Mesenchymal stem cell (in vitro differentiated cells and primary cell): ENCODE measurements at regions not wholly inside any gene's neighbourhood (a gene's known extent, or its start where the extent isn't known, plus 50 kb on each side); places are given as distances from the start of the nearest gene placed in this dataset.
"Not testable (repeated sequence)": the region's sequence is repeated elsewhere in the genome, so short reads cannot be mapped to it uniquely, and the experiment has no call there.

Experiments used
- DNase-seq: peaks from one replicate; pipeline ENCODE4 v3.0.0-alpha.2; 2013
- H2AFZ ChIP-seq: one replicate; pipeline ENCODE4 v1.6.1; 2013; ENCODE audit warnings: low read depth, mild to moderate bottlenecking, control low read depth, inconsistent platforms, low read length, moderate library complexity
- H2AK5ac ChIP-seq: 2 replicates; pipeline ENCODE4 v1.6.1; 2013; ENCODE audit warnings: low read length, moderate library complexity, mild to moderate bottlenecking, inconsistent platforms; ENCODE audit not compliant: severe bottlenecking
- H2BK120ac ChIP-seq: one replicate; pipeline ENCODE4 v1.6.1; 2013; ENCODE audit warnings: low read depth, mild to moderate bottlenecking, inconsistent platforms, low read length, moderate library complexity
- H2BK12ac ChIP-seq, 2 experiments: one replicate each; pipeline ENCODE4 v1.6.1; 2013; ENCODE audit warnings: inconsistent platforms in 2 of 2, low read length in 2 of 2, mild to moderate bottlenecking in 2 of 2, moderate library complexity in 2 of 2, control low read depth in 1 of 2
- H2BK15ac ChIP-seq: one replicate; pipeline ENCODE4 v1.6.1; 2013; ENCODE audit warnings: mild to moderate bottlenecking, low read depth, inconsistent platforms; ENCODE audit not compliant: poor library complexity, severe bottlenecking
- H2BK5ac ChIP-seq: 2 replicates; pipeline ENCODE4 v1.6.1; 2013; ENCODE audit warnings: low read depth, mild to moderate bottlenecking, low read length, control low read depth, inconsistent platforms; ENCODE audit not compliant: poor library complexity, severe bottlenecking
- H3K14ac ChIP-seq, 2 experiments: one replicate each; pipeline ENCODE4 v1.6.1; 2013; ENCODE audit warnings: inconsistent platforms in 2 of 2, low read length in 2 of 2, control low read depth in 1 of 2, mild to moderate bottlenecking in 1 of 2, moderate library complexity in 1 of 2
- H3K18ac ChIP-seq, 2 experiments: one replicate each; pipeline ENCODE4 v1.6.1; 2013; ENCODE audit warnings: inconsistent platforms in 2 of 2, low read length in 2 of 2, control low read depth in 1 of 2, low read depth in 1 of 2, mild to moderate bottlenecking in 1 of 2
- H3K23ac ChIP-seq, 2 experiments: one replicate each; pipeline ENCODE4 v1.6.1; 2013; ENCODE audit warnings: inconsistent platforms in 2 of 2, low read length in 2 of 2, mild to moderate bottlenecking in 2 of 2, moderate library complexity in 2 of 2, control low read depth in 1 of 2
- H3K27ac ChIP-seq: 2 replicates; pipeline ENCODE4 v1.5.1; 2013; ENCODE audit warnings: mild to moderate bottlenecking, moderate library complexity, low read length, control low read depth, inconsistent platforms; ENCODE audit not compliant: poor library complexity, severe bottlenecking
- H3K27me3 ChIP-seq, 2 experiments: 2 replicates each; pipeline versions ENCODE4 v1.6.1 to v1.7.0; 2013; ENCODE audit warnings: low read length in 2 of 2, mild to moderate bottlenecking in 2 of 2, moderate library complexity in 2 of 2, control low read depth in 1 of 2, inconsistent platforms in 1 of 2; ENCODE audit not compliant: control insufficient read depth in 1 of 2, insufficient read depth in 1 of 2
- H3K36me3 ChIP-seq, 2 experiments: 2 replicates each; pipeline versions ENCODE4 v1.6.1 to v1.7.0; 2013; ENCODE audit warnings: low read length in 2 of 2, control low read depth in 1 of 2, inconsistent platforms in 1 of 2, low read depth in 1 of 2, mild to moderate bottlenecking in 1 of 2; ENCODE audit not compliant: insufficient read depth in 2 of 2, control insufficient read depth in 1 of 2
- H3K4ac ChIP-seq, 2 experiments: one replicate each; pipeline ENCODE4 v1.6.1; 2013; ENCODE audit warnings: inconsistent platforms in 2 of 2, low read length in 2 of 2, mild to moderate bottlenecking in 2 of 2, moderate library complexity in 2 of 2, control low read depth in 1 of 2, low read depth in 1 of 2
- H3K4me1 ChIP-seq: 2 replicates; pipeline ENCODE4 v1.6.1; 2013; ENCODE audit warnings: low read depth, low read length, control low read depth; ENCODE audit not compliant: control insufficient read depth, insufficient read depth
- H3K4me2 ChIP-seq: 2 replicates; pipeline ENCODE4 v1.6.1; 2013; ENCODE audit warnings: low read length, mild to moderate bottlenecking, inconsistent platforms; ENCODE audit not compliant: poor library complexity, severe bottlenecking
- H3K4me3 ChIP-seq, 2 experiments: 2 replicates each; pipeline versions ENCODE4 v1.5.1 to v1.7.0; 2013; ENCODE audit warnings: low read length in 2 of 2, mild to moderate bottlenecking in 2 of 2, control low read depth in 1 of 2, low read depth in 1 of 2; ENCODE audit not compliant: insufficient read depth in 1 of 2
- H3K79me1 ChIP-seq: replicated peaks from 2 replicates; pipeline ENCODE4 v1.6.1; 2013; ENCODE audit warnings: mild to moderate bottlenecking, control low read depth, low read length, inconsistent platforms; ENCODE audit not compliant: poor library complexity, severe bottlenecking
- H3K9ac ChIP-seq: 2 replicates; pipeline ENCODE4 v1.7.0; 2013; ENCODE audit warnings: mild to moderate bottlenecking, low read length, moderate library complexity
- H3K9me3 ChIP-seq: 2 replicates; pipeline ENCODE4 v1.7.0; 2013; ENCODE audit warnings: mild to moderate bottlenecking, low read length; ENCODE audit not compliant: control insufficient read depth
- H4K8ac ChIP-seq: one replicate; pipeline ENCODE4 v1.6.1; 2013; ENCODE audit warnings: inconsistent platforms, mild to moderate bottlenecking, low read length, moderate library complexity
- H4K91ac ChIP-seq: one replicate; pipeline ENCODE4 v1.6.1; 2013; ENCODE audit warnings: mild to moderate bottlenecking, low read length, inconsistent platforms
- WGBS: methylation state at CpG from one replicate; pipeline ENCODE4 v1.1.7; 2013; ENCODE audit warnings: mixed read lengths; 5-methylcytosine and 5-hydroxymethylcytosine counted together

DNA sequence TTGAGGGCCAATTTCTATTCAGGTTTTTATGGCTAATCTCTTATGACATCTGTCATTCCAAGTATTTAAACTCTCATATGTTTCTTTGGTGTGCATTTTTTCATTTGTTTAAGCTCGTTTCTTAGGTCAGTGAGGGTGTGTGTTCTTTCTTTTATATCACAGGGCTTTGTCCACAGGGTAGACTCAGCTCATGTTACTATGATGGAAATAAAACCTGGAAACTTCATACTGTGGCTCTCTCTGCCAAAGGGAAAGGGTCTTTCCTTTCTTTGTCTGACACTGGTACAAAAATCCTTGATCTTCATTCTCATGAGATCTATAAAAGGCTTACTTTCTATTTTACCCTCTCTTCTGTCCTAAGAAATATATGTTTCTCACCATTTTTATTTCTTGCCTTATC lies 129.6 kb upstream of the SP8 start:
- H3K4ac ChIP-seq, result no peak overlapping the region
- no peak overlapping the region for H2AFZ ChIP-seq
- no peak overlapping the region for H3K23ac ChIP-seq
- no peaks in the 10 kb centered on the region for H3K36me3 ChIP-seq
- H3K4me1 ChIP-seq, result no peaks in the 10 kb centered on the region
- H4K91ac ChIP-seq, result no peak overlapping the region
- H3K4me2 ChIP-seq, result no peak overlapping the region
- H2BK12ac ChIP-seq, result no peak overlapping the region
- WGBS, result 40% methylated on average over 1 of the region's 1 CpG
- H2BK15ac ChIP-seq, result no peak overlapping the region
- no peak overlapping the region for H3K27ac ChIP-seq
- H2BK5ac ChIP-seq, result no peak overlapping the region
- no peaks in the 10 kb centered on the region for H3K79me1 ChIP-seq
- no peak overlapping the region for H3K14ac ChIP-seq
- peaks cover 8% of the 10 kb centered on the region for H3K9me3 ChIP-seq
- no peak overlapping the region for H2BK120ac ChIP-seq
- no peak overlapping the region for H2AK5ac ChIP-seq
- DNase-seq, result no peak
- H3K9ac ChIP-seq, result no peak overlapping the region
- H3K18ac ChIP-seq, result no peak overlapping the region
- H4K8ac ChIP-seq, result no peak overlapping the region
- H3K4me3 ChIP-seq, result no peak overlapping the region
- no peaks in the 10 kb centered on the region for H3K27me3 ChIP-seq

DNA sequence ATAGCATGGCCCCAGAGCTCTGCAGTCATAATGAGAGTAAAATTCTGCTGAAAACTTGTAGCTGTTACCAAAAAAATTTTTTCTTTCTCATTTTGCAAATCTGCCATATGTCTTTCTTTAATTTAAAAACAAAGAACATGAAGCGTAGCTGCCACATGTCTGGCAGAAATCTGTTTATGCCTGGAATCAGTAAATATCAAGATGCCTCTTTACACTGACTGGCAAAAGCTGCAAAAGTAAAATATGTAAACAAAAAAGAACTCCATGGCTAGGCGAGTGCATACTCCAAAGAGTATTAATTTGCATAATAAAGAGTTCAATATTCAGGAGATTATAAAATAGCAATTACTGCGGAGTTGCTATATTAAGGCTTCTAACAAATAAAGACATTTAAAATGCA lies 130.9 kb upstream of the SP8 start:
- H2BK5ac ChIP-seq, result no peak overlapping the region
- H3K27me3 ChIP-seq, result no peaks in the 10 kb centered on the region
- H4K8ac ChIP-seq, result no peak overlapping the region
- no peak overlapping the region for H3K27ac ChIP-seq
- no peak overlapping the region for H3K23ac ChIP-seq
- H3K4ac ChIP-seq, result no peak overlapping the region
- H2BK15ac ChIP-seq, result no peak overlapping the region
- no peak for DNase-seq
- H3K4me2 ChIP-seq, result no peak overlapping the region
- no peaks in the 10 kb centered on the region for H3K4me1 ChIP-seq
- no peak overlapping the region for H2BK120ac ChIP-seq
- H2AFZ ChIP-seq, result no peak overlapping the region
- no peak overlapping the region for H2AK5ac ChIP-seq
- H3K9me3 ChIP-seq, result no peaks in the 10 kb centered on the region
- no peak overlapping the region for H3K4me3 ChIP-seq
- 40% methylated on average over 1 of the region's 3 CpGs for WGBS
- H3K9ac ChIP-seq, result no peak overlapping the region
- H3K14ac ChIP-seq, result no peak overlapping the region
- no peak overlapping the region for H4K91ac ChIP-seq
- H2BK12ac ChIP-seq, result no peak overlapping the region
- no peak overlapping the region for H3K18ac ChIP-seq
- H3K79me1 ChIP-seq, result no peaks in the 10 kb centered on the region
- H3K36me3 ChIP-seq, result no peaks in the 10 kb centered on the region

DNA sequence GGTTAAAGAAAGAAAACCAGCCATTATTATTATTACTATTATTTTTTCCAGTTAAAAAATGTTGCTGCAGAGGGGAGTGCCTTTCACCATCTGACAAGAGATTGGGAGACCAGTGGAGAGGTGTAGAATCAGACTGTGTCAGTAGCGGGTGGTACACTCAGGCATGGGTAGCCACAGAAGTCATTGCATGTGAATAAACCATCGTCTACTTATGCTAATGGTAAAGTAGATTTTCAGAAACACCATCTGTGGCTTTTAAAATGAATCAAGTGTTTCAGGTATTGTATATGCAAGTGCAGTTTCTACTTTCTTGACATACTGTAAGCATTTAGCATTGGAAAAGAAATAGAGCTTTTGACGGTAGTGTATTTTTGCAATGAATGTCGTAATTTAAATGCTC lies 131.5 kb upstream of the SP8 start:
- Histone ChIP-seq H3K79me1 (no peaks in the 10 kb centered on the region), H3K9me3 (no peaks in the 10 kb centered on the region), H4K91ac (no peak overlapping the region), H2BK120ac (no peak overlapping the region), H3K4ac (no peak overlapping the region), H3K27ac (no peak overlapping the region), H3K27me3 (no peaks in the 10 kb centered on the region), H2BK12ac (no peak overlapping the region), H3K23ac (no peak overlapping the region), H4K8ac (no peak overlapping the region), H3K4me3 (no peak overlapping the region), H3K18ac (no peak overlapping the region), H3K36me3 (no peaks in the 10 kb centered on the region), H2AFZ (no peak overlapping the region), H3K4me1 (no peaks in the 10 kb centered on the region), H3K14ac (no peak overlapping the region), H3K9ac (no peak overlapping the region), H3K4me2 (no peak overlapping the region), H2BK15ac (no peak overlapping the region), H2AK5ac (no peak overlapping the region), H2BK5ac (no peak overlapping the region)
- DNase-seq, result no peak
- WGBS, result 100% methylated on average over 2 of the region's 4 CpGs

DNA sequence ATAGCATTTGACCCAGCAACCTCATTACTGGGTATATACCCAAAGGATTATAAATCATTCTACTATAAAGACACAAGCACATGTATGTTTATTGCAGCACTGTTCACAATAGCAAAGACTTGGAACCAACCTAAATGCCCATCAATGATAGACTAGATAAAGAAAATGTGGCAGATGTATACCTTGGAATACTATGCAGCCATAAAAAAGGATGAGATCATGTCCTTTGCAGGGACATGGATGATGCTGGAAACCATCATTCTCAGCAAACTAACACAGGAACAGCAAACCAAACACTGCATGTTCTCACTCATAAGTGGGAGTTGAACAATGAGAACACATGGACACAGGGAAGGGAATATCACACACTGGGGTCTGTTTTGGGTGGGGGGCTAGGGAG lies 140.5 kb upstream of the SP8 start:
- H3K4me1 ChIP-seq, H3K4ac ChIP-seq, H3K18ac ChIP-seq, H3K27me3 ChIP-seq, H3K4me3 ChIP-seq, H3K79me1 ChIP-seq, H3K36me3 ChIP-seq, H3K9ac ChIP-seq, H3K27ac ChIP-seq, DNase-seq, H2BK12ac ChIP-seq, H3K9me3 ChIP-seq, H3K14ac ChIP-seq, H3K23ac ChIP-seq, H4K91ac ChIP-seq, H2AK5ac ChIP-seq, H2BK120ac ChIP-seq, H2BK5ac ChIP-seq, H2AFZ ChIP-seq, H3K4me2 ChIP-seq, H4K8ac ChIP-seq, H2BK15ac ChIP-seq: not testable (repeated sequence)
